LNCaP clone FGC (cell line): ENCODE measurements at regions not wholly inside any gene's neighbourhood (a gene's known extent, or its start where the extent isn't known, plus 50 kb on each side); places are given as distances from the start of the nearest gene placed in this dataset.

Source experiments
- DNase-seq: peaks from one replicate; pipeline ENCODE4 v3.0.0-alpha.2; 2011; ENCODE audit warnings: low read depth
- H3K4me3 ChIP-seq: 2 replicates; pipeline ENCODE4 v1.5.1; 2011; ENCODE audit warnings: mild to moderate bottlenecking, low read depth, low read length, control low read depth
- CTCF ChIP-seq: IDR thresholded peaks from 2 replicates; pipeline ENCODE4 v1.5.1; 2012; ENCODE audit warnings: mild to moderate bottlenecking; ENCODE audit not compliant: control insufficient read depth, insufficient read depth; ENCODE audit errors: extremely low read depth

DNA sequence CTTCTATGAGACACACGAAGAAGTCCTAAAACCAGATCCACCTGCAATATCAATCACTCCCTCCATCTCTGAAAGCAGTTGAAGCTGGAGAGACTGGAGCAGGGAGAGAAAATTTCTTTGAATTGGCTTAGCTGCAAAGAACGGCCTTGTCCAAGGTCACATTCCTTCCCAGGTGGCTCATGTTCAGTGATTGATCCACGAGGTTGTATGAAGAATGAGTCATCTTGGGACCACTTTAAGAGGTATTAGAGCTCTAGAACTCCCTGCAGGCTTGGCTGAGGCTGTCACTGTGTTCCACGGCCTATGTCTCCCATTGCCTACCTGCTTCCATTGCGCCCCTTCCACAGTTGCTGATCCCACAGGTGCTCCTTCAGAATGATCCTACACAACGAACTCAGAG lies 68.2 kb downstream of the HMHB1 start:
- DNase-seq, result no peak
- H3K4me3 ChIP-seq, result no peak overlapping the region
- TF ChIP-seq CTCF, result no peak

DNA sequence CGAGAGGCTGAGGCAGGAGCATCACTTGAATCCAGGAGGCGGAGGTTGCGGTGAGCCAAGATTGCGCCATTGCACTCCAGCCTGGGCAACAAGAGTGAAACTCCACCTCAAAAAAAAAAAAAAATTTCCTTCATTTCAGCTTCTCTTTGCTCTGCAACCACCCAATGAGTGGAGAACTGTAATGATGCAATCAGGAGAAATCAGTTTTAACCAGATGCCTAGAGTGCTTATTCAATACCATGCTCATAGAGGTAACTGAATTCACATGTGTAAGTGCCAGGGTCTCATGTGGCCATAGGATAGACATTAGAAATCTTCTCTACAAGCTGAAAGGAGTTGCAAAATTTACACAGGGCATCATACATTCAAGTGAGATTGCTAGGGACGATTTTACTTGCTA lies 70.6 kb downstream of the HMHB1 start:
- no peak for DNase-seq
- no peak for TF ChIP-seq CTCF

DNA sequence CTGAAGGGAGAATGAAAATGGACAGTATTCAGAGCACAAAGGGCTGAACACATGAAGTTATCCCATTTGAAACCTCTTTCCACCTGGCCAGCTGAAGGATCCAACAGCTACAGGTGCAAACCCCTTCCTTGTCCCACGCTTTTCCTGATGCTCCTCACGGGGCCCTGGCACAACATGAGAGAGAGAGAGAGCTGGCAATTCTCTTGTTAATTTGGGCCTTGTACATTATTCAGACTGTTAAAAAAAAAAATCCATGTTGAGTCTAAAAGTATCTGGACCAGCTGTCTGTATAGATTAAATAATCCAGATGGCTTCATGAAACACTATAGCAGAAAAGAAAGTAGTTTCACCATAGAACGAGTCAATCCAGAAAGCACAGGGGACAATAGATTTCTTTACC lies 74.1 kb downstream of the HMHB1 start:
- no peak for DNase-seq
- H3K4me3 ChIP-seq, result no peak overlapping the region
- no peak for TF ChIP-seq CTCF

More for the DNA sequence above, 70.6 kb downstream of the HMHB1 start:
- no peak overlapping the region for H3K4me3 ChIP-seq

DNA sequence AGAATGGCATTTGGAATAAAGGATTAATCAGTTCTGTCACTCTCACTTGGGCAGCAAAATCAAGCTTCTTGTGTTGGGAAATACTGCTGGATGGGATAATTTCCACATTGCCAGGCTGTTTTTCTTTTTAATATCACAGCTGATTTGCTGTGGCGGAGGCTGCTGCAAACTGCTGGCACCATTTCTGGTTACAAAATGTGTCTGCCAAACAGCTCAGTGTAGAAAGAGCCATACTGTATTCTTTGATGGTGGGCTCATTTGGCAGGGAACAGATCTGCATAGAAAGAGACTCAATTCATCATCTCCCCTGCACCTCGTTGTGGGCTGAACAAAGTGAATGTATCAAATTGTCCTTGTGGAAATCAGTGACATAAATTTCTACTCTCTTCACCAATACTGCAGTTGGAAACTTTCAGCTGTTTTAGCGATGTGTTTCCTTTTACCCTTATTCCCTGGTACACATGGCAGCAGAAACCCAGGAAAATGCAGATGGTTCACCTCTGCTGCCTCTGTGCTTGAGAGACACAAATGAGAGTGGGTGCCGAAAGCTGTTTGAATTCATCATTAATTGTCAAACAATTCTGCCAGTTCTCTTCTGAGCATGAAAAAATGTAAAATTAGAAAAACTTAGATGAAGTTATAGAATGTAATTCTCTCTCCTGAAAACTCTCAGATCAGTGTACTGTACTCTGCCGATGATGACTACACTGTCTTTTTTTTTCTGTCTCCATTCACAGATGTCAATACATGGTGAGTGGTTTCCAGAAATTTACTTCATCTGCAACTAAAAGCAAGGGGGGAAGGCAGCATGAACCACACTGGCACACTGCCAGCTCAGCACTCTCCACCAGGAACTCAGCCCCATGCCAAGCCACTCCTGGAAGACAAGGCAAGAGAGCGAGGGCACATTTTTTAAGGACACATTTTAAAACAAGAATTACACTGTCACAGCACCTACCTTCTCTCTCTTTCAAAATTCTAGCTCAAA lies 75.0 kb downstream of the HMHB1 start:
- DNase-seq, result no peak
- no peak for TF ChIP-seq CTCF
- H3K4me3 ChIP-seq, result no peak overlapping the region

DNA sequence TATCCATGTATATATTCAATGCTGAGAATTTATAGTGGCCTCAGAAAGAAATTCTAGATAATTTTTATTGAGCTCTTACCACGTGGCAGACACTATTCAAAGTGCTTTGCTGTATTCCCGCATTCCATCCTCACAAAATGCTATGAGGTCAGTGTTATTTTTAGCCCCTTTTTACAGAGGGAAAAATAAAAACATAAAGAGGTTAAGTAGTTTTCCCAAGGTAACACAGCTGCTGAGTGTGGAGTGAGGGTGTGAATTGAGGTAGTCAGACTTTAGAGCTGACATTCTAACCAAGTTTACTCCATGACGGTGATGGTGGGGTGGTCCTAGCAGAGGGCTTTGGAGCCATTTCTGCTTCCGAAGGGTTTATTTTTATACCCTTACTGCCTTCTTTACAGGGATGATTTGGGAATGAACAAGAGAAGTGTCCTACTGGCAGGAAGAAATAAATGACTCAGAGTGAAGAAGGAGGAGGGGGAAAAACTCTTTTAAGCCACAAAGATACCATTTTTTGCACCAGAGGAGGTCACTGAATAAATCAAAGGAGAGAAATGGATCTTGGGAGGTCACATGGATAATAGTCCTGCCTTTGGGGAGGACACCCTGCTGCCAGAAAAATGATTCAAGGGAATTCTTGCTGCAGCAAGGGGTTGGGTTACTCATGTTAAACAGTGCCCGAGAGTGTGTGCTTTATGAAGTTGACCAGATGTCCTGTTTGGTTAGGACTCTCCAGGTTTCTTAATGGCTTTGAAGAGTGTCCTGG lies 76.1 kb downstream of the HMHB1 start:
- TF ChIP-seq CTCF, result no peak
- H3K4me3 ChIP-seq, result no peak overlapping the region
- no peak for DNase-seq

DNA sequence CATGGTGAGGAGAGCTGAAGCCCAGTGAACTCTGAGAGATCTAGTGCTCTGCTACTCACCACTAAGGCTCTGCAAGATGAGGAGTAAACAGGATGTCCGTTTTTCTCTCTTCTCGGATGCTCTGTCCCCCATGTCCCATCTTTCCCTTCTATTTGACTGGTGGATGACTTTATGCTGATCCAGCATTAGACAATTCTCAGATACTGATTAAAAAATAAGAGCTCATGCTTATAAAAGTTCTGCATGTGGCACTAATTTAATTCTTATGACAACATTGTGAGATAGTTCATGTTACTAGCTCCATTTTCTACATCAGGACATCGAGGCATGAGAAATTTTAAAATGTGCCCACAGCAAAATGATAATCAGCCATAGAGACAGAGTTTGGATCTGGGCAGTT lies 77.0 kb downstream of the HMHB1 start:
- TF ChIP-seq CTCF, result no peak
- no peak for DNase-seq
- no peak overlapping the region for H3K4me3 ChIP-seq
